ENCODE measurements at regions not wholly inside any gene's neighbourhood (a gene's known extent, or its start where the extent isn't known, plus 50 kb on each side); places are given as distances from the start of the nearest gene placed in this dataset.
A peak's percentile ranks its signal among the peaks of the same experiment; 100 is the strongest.
"Not testable (repeated sequence)": the region's sequence is repeated elsewhere in the genome, so short reads cannot be mapped to it uniquely, and the experiment has no call there.

- DNase-seq (ENCODE audit: low read depth in 1 of 2, low spot score in 2 of 2): no peak
- no peak overlapping the region for H3K27ac ChIP-seq
These were observed 271.0 kb upstream of the ARSJ start for GRCh38 chr4:114250439-114250891.

DNA sequence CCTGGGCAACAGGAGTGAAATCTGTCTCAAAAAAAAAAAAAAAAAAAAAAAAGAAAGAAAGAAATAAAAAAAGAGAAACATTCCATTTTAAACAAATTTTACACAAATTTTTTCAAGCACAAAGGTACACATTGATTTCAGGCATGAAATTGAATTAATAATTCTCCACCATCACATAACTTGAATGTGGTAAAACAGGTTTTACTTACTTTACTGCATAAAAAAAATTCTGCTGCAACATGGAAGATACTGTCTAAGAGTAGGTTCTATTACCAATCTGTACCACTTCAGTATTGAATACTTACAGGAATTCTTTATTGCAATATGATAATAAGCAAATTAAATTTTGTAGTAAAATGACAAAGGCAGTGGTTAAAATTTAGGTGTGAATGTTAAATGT, 271.6 kb upstream of the ARSJ start:
- H3K4me3 ChIP-seq: no peak overlapping the region
- H3K9me3 ChIP-seq (replicated peaks): no peaks in the 10 kb centered on the region
- H3K27ac ChIP-seq: no peak overlapping the region
- no peak for DNase-seq (ENCODE audit: low read depth in 1 of 2, low spot score in 2 of 2)
- H3K36me3 ChIP-seq: no peaks in the 10 kb centered on the region
- H3K4me1 ChIP-seq (replicated peaks): no peaks in the 10 kb centered on the region; the same call in 1 of the 2 replicates
- H3K27me3 ChIP-seq (replicated peaks): no peaks in the 10 kb centered on the region

More at GRCh38 chr4:114250439-114250891, 271.0 kb upstream of the ARSJ start:
- Histone ChIP-seq H3K4me1 (replicated peaks) (no peaks in the 10 kb centered on the region; the same call in 1 of the 2 replicates), H3K4me3 (no peak overlapping the region), H3K27me3 (replicated peaks) (no peaks in the 10 kb centered on the region), H3K36me3 (no peaks in the 10 kb centered on the region), H3K9me3 (replicated peaks) (no peaks in the 10 kb centered on the region)

DNA sequence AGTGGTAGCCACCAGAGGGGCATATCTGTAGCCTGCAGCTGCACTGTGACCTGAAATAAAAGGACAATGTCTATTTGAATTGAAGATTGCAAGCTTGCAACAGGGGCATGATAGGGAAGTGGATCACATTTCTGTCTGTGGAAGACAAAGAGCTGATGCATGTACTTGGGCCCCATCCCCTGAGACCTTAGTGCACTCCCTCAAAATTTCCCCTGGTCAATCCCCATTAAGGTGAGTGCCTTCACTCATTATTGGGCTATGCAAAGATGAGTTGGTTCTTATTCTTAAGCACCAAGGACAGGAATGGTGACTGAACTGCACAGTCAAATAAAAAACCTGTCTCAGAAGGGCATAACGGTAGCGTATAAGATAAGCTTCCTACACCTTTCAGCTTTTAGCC, 273.1 kb upstream of the ARSJ start:
- Histone ChIP-seq H3K36me3 (no peaks in the 10 kb centered on the region), H3K4me1 (replicated peaks) (no peaks in the 10 kb centered on the region; the same call in 1 of the 2 replicates), H3K4me3 (no peak overlapping the region), H3K9me3 (replicated peaks) (no peaks in the 10 kb centered on the region), H3K27me3 (replicated peaks) (no peaks in the 10 kb centered on the region), H3K27ac (no peak overlapping the region)
- no peak for DNase-seq (ENCODE audit: low read depth in 1 of 2, low spot score in 2 of 2)

GRCh38 chr4:114257501-114257900, 278.1 kb upstream of the ARSJ start:
- Histone ChIP-seq H3K36me3 (no peaks in the 10 kb centered on the region), H3K9me3 (replicated peaks) (no peaks in the 10 kb centered on the region), H3K4me1 (replicated peaks) (no peaks in the 10 kb centered on the region; the same call in 1 of the 2 replicates), H3K27ac (no peak overlapping the region), H3K4me3 (no peak overlapping the region), H3K27me3 (replicated peaks) (no peaks in the 10 kb centered on the region)
- no peak for DNase-seq (ENCODE audit: low read depth in 1 of 2, low spot score in 2 of 2)

GRCh38 chr4:114262421-114262820, 283.0 kb upstream of the ARSJ start:
- H3K9me3 ChIP-seq (replicated peaks); H3K36me3 ChIP-seq; H3K27ac ChIP-seq; DNase-seq (ENCODE audit: low read depth in 1 of 2, low spot score in 2 of 2); H3K4me1 ChIP-seq (replicated peaks); H3K27me3 ChIP-seq (replicated peaks); H3K4me3 ChIP-seq: not testable (repeated sequence)

- Histone ChIP-seq H3K27ac (no peak overlapping the region), H3K4me3 (no peak overlapping the region), H3K4me1 (replicated peaks) (peaks cover 7% of the 10 kb centered on the region), H3K9me3 (replicated peaks) (no peaks in the 10 kb centered on the region), H3K27me3 (replicated peaks) (no peaks in the 10 kb centered on the region), H3K36me3 (no peaks in the 10 kb centered on the region)
- DNase-seq (ENCODE audit: low read depth in 1 of 2, low spot score in 2 of 2): peak in 1 of 2 experiments; percentile 28
These were observed 283.8 kb upstream of the ARSJ start for GRCh38 chr4:114263233-114263632.

DNA sequence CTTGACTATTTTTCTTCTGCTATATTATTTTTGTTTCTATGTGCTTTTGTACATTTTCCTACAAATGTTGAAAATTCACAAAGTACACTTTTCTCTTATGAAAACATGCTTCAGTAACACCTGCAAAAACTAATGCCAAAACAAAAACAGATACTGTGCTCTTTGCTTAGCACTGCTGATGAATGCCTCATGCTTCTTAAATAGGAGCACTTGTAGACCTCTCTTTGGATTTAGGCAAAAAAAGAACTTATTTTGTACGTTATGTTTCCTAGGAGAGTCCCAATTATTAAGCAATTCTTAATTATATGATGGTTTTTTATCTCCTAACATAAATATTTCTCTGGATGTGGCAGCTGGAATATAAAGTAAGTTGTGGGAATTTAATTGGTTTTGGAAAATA, 285.0 kb upstream of the ARSJ start:
- Histone ChIP-seq H3K27me3 (replicated peaks) (no peaks in the 10 kb centered on the region), H3K9me3 (replicated peaks) (no peaks in the 10 kb centered on the region), H3K4me3 (no peak overlapping the region), H3K4me1 (replicated peaks) (peaks cover 7% of the 10 kb centered on the region), H3K27ac (no peak overlapping the region), H3K36me3 (no peaks in the 10 kb centered on the region)
- DNase-seq (ENCODE audit: low read depth in 1 of 2, low spot score in 2 of 2): no peak

GRCh38 chr4:114264877-114265291, 285.4 kb upstream of the ARSJ start:
- DNase-seq (ENCODE audit: low read depth in 1 of 2, low spot score in 2 of 2): no peak
- Histone ChIP-seq H3K4me3 (no peak overlapping the region), H3K36me3 (no peaks in the 10 kb centered on the region), H3K27ac (no peak overlapping the region), H3K27me3 (replicated peaks) (no peaks in the 10 kb centered on the region), H3K4me1 (replicated peaks) (peaks cover 7% of the 10 kb centered on the region), H3K9me3 (replicated peaks) (no peaks in the 10 kb centered on the region)

- Histone ChIP-seq H3K36me3 (no peaks in the 10 kb centered on the region), H3K4me3 (no peak overlapping the region), H3K27me3 (replicated peaks) (no peaks in the 10 kb centered on the region), H3K27ac (no peak overlapping the region), H3K4me1 (replicated peaks) (peaks cover 7% of the 10 kb centered on the region), H3K9me3 (replicated peaks) (no peaks in the 10 kb centered on the region)
- no peak for DNase-seq (ENCODE audit: low read depth in 1 of 2, low spot score in 2 of 2)
These were observed 285.9 kb upstream of the ARSJ start for GRCh38 chr4:114265342-114265741.

- Histone ChIP-seq H3K4me3 (no peak overlapping the region), H3K4me1 (replicated peaks) (peaks cover 30% of the 10 kb centered on the region), H3K9me3 (replicated peaks) (no peaks in the 10 kb centered on the region), H3K27ac (no peak overlapping the region), H3K36me3 (no peaks in the 10 kb centered on the region), H3K27me3 (replicated peaks) (no peaks in the 10 kb centered on the region)
- no peak for DNase-seq (ENCODE audit: low read depth in 1 of 2, low spot score in 2 of 2)
These were observed 288.5 kb upstream of the ARSJ start for GRCh38 chr4:114267976-114268375.

DNA sequence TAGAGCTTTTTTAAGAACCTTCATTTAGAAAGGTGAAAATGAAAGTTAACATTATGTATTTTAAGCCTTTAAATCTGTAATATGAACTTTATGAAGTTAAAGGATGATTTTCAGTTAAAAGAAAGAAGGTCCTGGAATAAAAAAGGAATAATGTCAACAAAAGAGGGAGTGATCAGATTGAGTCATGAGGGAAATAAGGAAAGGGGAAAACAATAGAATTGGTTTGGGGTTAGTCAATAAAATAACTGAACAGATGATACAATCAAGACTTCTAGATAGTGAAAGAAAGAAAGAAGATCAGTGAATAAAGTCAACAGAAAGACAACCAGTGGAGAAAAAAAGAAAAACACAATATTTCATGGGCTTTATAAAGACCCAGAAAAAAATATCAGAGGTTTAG, 291.6 kb upstream of the ARSJ start:
- Histone ChIP-seq H3K4me1 (replicated peaks) (peaks cover 23% of the 10 kb centered on the region), H3K4me3 (no peak overlapping the region), H3K9me3 (replicated peaks) (no peaks in the 10 kb centered on the region), H3K27me3 (replicated peaks) (no peaks in the 10 kb centered on the region), H3K36me3 (no peaks in the 10 kb centered on the region; the same call in 1 of the 2 replicates), H3K27ac (peak overlapping the region; percentile 89)
- peak in 1 of 2 experiments; percentile 41 for DNase-seq (ENCODE audit: low read depth in 1 of 2, low spot score in 2 of 2)

GRCh38 chr4:114272226-114272625, 292.8 kb upstream of the ARSJ start:
- Histone ChIP-seq H3K4me3 (no peak overlapping the region), H3K9me3 (replicated peaks) (no peaks in the 10 kb centered on the region), H3K27me3 (replicated peaks) (no peaks in the 10 kb centered on the region), H3K27ac (peak overlapping the region; percentile 89), H3K4me1 (replicated peaks) (peaks cover 24% of the 10 kb centered on the region), H3K36me3 (no peaks in the 10 kb centered on the region; the same call in 1 of the 2 replicates)
- peak; percentile 64 to 87 for DNase-seq (ENCODE audit: low read depth in 1 of 2, low spot score in 2 of 2)

DNA sequence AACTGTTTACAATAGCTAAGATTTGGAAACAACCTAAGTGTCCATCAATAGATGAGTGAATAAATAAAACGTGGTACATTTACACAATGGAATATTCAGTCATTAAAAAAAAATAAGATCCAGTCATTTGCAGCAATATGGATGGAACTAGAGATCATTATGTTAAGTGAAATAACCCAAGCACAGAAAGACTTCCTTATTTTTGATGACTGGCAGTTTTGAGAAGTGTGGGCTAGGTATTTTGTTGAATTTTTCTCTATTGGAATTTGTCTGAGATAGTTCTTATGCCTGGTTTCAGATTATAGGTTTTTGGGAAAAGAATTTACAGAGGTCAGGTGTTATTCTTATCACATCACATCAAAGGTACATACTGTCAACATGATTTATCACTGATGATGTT, 293.8 kb upstream of the ARSJ start:
- DNase-seq (ENCODE audit: low read depth in 1 of 2, low spot score in 2 of 2): no peak

GRCh38 chr4:114277690-114278089, 298.2 kb upstream of the ARSJ start:
- DNase-seq (ENCODE audit: low read depth in 1 of 2, low spot score in 2 of 2): peak in 1 of 2 experiments; percentile 40
- 0 out of 2 replicates have a peak, but pooled peaks cover 5% of the 10 kb centered on the region for H3K9me3 ChIP-seq (replicated peaks)
- H3K4me3 ChIP-seq: no peak overlapping the region
- peaks cover 3% of the 10 kb centered on the region for H3K36me3 ChIP-seq
- peak overlapping the region; percentile 11; the same call in 1 of the 2 replicates for H3K27ac ChIP-seq
- no peaks in the 10 kb centered on the region for H3K27me3 ChIP-seq (replicated peaks)
- H3K4me1 ChIP-seq (replicated peaks): peaks cover 31% of the 10 kb centered on the region

More for the DNA sequence above, 293.8 kb upstream of the ARSJ start:
- peaks cover 2% of the 10 kb centered on the region for H3K36me3 ChIP-seq
- H3K9me3 ChIP-seq (replicated peaks): 0 out of 2 replicates have a peak, but pooled peaks cover 2% of the 10 kb centered on the region
- H3K4me1 ChIP-seq (replicated peaks): peaks cover 33% of the 10 kb centered on the region
- H3K4me3 ChIP-seq: no peak overlapping the region
- peak overlapping the region; percentile 89 for H3K27ac ChIP-seq
- H3K27me3 ChIP-seq (replicated peaks): no peaks in the 10 kb centered on the region

DNA sequence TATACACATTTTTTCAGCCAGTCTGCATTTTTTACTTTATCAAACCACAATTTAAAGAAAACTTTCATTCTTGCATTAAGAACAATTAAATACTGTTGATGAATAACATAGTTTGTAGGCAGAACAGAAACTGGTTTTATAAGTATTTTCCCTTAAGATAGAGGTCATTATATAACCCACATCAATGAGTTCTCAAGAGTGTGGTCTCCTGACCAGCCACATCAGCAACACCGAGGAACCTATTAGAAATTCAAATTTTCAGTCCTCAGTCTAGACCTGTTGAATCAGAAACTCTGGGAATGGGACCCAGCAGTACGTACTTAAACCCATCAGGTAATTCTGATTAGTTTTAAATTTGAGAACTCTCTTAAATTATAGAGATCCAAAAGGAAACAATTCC, 299.6 kb upstream of the ARSJ start:
- Histone ChIP-seq H3K4me3 (no peak overlapping the region), H3K4me1 (replicated peaks) (peaks cover 29% of the 10 kb centered on the region), H3K9me3 (replicated peaks) (0 out of 2 replicates have a peak, but pooled peaks cover 5% of the 10 kb centered on the region), H3K36me3 (peaks cover 3% of the 10 kb centered on the region; the same call in 1 of the 2 replicates), H3K27ac (no peak overlapping the region), H3K27me3 (replicated peaks) (no peaks in the 10 kb centered on the region)
- no peak for DNase-seq (ENCODE audit: low read depth in 1 of 2, low spot score in 2 of 2)
